ENCODE measurements at regions not wholly inside any gene's neighbourhood (a gene's known extent, or its start where the extent isn't known, plus 50 kb on each side); places are given as distances from the start of the nearest gene placed in this dataset.

DNA sequence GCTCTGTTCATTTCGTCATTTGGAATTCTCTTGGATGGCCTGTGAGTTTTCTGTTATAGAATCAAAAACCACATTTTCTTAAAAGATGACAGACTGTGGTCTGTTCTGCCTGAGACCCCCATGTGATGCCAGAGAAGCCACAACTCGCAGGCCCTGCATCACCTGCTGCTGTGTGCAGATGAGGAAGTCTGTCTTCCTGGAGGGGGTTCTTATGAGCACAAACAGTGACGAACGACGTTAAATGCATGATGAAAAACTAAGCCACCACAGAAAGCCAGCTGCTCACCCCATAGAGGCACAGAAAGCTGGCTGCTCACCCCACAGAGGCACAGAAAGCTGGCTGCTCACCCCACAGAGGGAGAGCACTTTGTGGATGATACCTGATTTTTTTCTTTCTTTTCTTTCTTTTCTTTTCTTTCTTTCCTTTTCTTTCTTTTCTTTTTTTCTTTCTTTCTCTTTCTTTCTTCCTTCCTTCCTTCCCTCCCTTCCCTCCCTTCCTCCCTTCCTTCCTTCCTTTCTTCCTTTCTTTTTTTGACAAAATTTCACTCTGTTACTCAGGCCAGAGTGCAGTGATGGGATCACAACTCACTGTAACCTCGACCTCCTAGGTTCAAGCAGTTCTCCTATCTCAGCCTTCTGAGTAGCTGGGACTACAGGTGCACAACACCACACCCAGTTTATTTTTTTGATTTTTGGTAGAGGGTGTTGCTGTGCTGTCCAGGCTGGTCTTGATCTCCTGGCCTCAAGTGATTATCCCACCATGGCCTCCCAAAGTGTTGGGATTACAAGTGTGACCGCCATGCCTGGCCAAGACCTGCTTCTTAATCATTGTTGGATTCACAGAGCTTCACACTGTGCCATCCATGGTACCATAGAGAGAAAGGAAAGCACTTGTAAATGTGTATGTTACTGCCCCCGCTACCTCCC, 1191.4 kb downstream of the UQCRFS1 start:
- no peak for DNase-seq

DNA sequence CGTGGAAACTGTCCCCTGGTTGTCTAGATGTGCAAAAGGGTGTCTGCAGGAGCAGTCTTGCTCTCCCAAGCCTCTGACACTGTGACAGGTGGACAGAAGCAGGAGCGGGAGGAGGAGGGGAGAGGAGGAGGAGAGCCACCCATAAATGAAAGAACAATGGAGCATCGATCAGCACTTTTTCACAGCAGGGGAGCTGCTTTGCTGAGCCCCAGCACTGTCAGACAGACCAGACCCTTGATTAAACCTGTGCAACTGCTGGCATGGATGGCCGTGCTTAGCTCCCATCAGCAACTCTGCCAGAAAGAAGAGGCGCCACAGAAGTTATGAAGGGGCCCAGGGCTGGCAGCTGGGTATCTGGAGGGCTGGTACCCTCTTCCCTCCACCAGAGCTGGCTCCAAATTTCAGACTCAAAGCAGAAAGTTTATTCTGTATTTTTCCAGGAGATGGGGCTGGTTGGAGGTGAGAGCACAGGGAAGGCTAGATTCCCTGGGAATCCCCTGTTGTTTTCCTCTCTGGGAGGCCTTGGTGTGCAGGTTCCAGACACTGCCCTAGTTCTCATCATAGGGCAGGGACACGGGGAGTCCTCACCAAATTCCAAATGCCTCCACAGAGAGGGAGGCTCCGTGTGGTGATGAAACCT, 1192.2 kb downstream of the UQCRFS1 start:
- DNase-seq, result no peak

DNA sequence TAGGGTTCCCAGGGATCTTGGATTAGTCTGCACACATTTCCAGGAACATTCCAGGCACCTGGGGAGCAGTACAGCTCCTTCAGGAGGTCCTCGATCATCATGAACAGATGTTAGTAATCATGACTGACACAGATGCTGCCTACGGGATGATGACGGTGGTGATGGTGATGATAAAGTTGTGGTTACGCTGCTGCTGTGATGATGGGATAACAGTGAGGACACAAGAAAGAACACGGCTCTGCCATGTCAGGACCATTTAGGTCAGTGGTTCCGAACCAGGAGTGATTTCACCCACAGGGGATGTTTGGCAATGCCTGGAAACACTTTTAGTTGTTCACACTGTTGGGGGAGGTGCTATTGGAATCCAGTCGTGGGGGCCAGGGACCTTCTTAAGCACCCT, 1193.0 kb downstream of the UQCRFS1 start:
- no peak for DNase-seq

DNA sequence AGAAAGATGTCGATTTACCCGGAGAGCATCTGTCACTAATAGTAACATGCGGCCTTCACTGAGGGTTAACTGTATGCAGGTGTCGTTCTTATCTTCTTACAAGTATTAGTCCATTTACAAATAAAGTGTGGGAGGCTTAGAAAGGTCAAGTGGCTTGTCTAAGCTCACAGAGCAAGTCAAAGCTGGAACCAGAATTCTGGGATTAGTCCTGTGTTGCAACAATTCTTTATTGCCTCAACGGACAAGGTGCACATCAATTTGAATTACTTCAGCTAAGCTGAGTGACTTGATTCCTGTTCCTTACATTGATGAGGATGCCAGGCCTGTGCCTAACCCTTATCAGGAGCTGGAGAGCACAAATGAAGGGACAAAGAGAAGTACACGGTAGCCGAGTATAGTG, 1193.6 kb downstream of the UQCRFS1 start:
- no peak for DNase-seq

DNA sequence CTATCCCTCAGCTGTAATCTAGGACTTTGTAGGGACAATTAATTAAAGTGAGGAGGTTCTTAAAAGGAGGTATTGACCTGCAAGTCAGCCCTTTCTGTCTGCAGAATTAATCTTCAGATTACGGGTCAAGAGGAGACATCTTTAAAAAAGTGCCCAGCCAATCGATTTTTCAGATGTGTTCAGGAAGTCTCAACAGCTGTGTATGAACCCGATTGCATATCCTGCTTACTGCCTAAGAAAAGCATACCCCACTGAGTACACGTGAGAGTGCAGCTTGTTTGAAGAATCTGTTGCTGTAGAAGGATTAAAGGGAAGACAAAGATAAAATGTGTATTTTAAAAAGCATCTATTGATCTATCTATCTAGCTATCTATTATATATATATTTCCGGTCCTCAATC, 1194.5 kb downstream of the UQCRFS1 start:
- DNase-seq, result no peak

DNA sequence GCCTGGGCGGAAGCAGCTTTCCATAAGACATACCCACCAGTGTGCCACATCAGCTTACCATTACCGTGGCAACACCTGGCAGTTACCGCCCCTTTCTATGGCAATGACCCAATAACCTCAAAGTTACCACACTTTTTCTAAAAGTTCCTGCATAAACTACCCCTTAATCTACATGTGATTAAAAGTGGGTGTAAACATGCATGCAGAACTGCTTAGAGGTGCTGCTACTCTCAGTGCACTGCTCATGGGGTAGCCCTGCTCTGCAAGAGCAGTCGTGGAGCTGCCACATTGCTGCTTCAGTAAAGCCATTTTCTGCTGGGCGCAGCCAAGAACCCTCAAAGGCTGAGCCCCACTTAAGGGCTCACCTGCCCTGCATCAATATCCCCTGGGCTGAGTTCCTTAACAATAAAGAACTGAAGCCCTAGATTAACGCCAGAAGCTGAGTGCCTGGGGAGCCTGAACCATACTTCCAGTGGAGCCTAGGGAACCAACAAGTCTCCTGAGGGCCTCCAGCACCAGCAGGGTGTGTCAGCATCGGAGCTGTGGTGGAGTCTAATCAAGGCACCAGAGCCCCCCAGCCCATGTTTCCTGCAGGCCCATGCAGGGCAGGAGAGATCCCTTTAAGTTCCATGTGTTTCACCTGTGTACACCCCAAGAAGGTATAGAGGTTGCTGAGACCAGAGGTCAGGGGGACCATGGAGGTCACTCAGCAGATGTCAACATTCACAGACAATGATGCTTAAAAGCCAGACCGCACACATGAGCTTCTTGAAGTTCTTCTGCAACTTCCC, 1198.1 kb downstream of the UQCRFS1 start:
- DNase-seq, result no peak

DNA sequence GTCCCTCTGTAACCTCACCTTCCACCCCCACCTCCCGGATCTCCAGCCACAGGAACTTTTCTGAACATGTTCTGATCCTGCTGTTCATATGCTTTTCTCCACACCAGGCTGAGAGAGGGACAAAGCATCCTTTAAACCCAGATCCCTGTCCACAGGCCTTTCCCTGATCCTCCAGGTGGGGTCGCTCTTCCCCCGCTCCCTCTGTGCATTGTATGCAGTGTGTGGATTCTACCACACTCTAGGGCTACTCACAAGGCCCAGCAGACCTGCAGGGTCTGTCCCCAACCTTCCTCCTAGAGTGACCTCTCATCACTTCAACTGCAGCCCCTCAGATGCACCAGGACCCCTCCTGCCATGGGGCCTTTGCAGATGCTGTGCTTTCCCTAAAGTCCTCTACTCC, 1200.6 kb downstream of the UQCRFS1 start:
- no peak for DNase-seq

DNA sequence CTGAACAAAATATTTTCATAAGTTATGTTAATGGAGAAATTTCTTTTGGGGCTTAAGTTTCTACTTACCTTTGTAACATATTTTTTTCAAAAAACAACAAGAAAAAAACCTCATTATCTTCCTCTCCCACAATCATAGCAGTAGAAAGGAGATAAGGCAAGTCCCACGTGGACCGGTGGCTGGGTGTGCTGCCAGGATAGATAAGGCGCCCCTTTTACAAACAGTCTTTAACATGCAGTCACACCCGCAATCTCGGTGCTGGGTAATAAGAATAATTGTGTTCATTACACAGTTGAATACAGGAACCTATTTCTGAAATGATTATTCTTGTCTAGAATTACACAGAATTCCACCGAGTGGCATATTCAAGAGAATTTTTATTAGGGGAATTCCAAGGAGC, 1202.3 kb downstream of the UQCRFS1 start:
- DNase-seq, result no peak

DNA sequence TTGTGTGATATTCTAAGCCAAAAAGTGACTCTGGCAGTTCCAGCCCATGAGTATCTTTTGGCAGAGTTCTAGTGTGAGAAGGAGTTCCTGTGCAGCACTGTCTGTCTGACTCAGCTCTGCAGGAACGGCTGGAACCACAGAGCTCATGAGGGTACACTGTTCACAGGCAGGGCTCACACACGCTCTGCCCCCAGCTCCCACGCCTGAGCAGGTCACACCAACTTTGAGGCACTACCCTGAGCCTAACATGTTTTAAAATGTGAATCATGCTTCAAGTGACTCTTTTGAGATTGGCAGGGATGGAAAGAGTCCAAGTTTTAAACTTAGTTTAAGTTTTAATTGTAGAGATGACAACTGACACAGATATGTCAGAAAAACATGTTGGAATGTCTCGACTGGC, 1203.3 kb downstream of the UQCRFS1 start:
- no peak for DNase-seq

DNA sequence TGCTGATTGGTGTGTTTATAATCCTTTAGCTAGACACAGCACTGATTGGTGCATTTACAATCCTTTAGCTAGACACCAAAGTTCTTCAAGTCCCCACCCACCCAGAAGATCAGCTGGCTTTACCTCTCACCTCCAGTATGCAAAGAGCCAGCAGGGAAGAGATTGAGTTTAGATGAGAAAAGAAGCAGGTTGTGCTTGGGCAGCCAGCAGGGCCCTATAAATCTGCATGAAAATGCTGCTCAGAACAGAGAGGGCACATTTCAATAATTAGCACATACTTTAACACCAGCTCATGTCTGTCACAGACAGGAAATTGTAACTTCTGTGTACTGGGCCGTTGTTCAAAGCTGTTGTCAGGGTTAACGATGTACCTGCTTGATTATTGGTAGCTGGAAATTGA, 1204.3 kb downstream of the UQCRFS1 start:
- no peak for DNase-seq

DNA sequence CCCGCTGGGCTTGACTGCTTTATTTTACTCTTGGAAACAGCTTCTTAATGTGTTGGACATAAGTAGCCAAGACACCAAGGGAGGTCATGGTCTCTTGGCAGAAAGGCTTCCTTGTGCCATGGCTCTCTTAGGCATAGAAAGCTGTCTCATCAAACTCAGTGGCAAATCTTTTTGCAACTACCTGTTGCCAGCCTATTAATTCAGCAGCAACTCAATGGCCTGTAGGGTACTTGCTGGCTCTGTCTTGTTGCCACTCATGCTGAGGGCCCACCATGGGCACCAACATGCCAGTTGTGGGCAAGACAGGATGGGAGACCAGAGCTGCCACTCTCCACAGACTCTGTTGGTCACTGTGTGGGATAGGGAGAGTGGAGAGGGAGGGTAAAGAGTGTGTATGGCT, 1209.4 kb downstream of the UQCRFS1 start:
- no peak for DNase-seq

DNA sequence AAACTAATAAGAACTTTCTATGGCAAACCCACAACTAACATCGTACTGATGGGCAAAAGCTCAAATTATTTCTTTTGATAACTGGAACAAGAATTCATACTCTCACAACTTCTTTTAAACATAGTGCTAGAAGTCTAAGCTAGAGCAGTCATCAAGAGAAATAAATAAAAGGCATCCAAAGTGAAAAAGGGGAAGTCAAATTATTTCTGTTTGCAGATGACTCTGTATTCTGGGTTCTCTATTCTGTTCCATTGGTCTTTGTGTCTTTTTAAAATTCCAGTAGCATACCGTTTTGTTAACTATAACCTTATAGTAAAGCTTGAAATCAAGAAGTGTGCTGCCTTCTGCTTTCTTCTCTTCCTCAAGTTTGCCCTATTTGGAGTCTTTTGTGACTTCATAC, 1215.9 kb downstream of the UQCRFS1 start:
- DNase-seq, result no peak

DNA sequence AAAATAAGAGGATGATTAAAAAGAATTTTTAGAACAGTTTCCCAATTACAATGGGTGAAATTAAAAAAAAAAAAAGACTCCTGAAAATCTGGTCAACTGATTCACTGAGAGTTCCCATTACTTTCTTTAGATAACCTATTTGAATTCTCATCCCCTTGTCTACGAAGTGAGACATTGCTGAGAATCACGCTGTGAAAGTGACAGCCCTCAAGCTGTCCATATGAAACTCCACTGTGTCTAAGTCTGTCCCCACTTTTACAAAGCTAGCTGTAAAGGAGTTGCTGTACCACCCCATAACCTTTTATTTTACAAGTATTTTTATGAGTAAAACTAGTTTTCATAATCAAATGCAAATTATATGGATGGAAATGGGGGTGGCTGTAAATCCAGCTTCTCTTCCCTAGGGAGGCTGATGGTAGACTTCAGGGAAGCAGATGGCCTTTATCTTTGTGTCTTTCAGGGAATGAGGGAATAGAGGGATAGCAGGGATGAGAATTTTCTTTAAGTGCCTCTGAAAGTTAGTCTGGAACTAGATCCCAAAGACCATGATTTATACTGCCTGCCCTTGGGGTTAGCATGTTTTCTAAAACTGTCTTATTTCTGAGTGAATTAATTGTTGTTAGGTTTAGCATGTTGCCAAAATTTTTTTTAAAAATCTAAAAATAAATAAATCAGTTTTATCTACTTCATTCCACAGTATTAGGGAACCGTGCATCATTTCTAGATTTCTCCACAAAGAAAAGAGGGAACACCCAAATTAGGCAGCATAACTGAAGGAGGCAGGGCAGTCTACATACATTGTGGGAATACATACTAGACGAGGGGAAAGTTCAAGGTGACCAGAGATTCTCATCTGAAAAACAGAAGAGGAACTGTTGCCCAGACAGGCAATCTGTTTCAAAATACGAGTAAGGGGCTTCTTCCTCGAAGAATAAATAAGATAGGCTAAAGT, 1219.1 kb downstream of the UQCRFS1 start:
- no peak for DNase-seq

DNA sequence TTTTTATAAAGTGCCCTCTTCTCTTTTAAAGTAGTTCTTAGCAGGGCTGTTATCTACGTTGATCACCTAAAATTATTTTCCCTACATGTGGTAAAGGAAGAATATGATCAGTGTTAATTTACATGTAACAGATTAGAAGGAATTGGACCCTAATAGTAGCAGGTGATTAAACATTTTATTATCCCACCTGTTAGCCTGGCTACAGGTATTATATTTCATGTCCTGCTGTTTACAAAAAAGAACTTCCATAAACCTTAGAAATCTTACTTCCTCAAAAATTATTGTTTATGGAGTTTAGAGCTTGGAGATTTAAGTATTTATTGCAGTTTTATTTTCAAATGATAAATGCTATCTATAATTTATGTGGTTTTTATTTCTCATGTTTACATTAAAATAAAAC, 1226.7 kb downstream of the UQCRFS1 start:
- no peak for DNase-seq

DNA sequence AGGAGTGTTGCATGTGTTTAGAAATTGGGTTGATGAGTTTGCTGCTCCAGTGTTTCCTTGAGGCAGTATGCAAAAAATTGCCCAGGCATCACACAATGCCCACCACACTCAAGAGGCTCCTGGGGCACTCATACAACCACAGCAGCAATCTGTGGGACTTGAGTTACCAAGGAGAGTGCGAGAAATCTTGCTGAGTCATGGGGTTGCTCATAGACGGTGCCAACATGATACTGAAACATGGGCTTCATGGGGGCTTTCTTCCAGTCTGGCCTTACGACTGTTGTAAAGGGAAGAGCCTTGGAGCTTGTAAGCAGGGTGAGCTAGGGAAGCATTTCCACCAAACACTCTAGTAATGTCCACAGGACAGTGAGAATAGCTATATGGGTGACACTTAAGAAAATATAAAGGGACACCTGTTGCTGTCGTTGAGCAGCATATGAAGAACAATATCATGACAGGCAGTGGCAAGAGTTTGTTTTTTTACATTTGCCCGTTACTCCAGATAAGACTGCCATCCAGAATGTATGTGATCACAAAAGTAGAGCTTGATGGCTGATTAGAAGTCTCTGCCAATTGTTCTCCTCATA, 1237.4 kb downstream of the UQCRFS1 start:
- no peak for DNase-seq

DNA sequence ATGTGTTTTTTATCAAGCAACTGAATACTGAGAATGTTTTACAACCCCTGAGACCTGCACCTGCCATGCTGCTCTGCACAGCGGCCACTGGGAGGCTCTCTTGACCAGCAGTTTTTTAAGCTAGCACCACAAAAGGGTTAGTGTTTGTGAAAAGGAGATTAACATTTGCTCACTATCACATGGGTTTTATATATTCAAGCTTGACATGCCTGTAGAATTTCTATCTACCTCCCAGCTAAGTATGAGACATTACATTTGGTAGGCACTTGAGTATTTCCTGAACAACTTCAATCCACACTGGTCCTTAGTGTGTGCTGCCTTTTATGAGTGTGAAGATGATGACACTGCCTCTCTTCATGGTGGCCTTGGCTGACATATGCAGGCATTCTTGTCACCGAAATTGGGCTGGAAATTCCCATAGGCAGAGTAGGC, 1238.9 kb downstream of the UQCRFS1 start:
- no peak for DNase-seq

DNA sequence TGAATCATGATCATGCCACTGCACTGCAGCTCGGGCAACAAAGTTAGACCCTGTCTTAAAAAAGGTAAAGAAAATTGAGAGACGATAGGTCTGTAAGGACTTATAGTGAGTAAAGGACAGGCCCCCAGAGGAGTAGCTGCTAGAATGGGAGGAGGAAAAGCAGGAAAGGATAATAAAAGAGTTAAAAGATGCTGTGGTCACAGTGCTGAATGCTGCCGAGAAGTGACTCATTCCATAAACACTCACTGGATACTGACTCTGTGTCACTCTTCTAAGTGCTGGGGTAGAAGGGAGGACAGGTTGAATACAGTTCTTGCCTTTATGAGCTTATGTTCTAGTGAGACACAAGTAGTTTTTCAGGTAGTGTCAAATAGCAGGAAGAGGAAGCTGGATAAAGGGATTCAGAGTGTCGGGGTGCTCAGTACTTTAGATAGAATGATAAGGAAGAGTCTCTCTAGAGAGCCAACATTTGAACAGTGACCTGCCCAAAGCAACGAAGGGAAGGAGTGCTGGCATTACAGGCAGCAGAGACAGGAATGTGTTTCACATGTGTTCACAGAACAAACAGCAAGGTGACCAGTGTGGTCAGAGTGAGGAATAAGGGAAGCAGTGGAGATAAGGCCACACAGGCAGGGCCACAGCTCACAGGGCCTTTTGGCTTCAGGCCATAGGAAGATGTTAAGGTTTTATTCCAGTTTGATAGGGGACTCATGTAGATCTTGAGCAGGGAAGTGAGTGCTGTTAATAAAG, 1240.5 kb downstream of the UQCRFS1 start:
- DNase-seq, result no peak

DNA sequence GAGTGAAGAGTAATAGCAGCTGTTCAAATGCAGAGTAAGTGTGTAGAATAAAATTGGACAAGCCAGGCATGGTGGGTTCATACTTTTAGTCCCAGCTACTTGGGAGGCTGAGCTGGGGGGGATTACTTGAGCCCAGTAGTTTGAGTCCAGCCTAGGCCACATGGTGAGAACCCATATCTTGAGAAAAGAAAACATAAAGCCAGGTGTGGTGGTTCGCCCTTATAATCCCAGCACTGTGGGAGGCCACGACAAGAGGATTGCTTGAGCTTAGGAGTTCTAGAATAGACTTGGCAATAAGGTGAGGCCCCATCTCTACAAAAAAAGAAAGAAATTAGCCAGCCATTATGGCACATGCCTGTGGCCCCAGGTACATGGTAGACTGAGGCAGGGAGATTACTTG, 1241.1 kb downstream of the UQCRFS1 start:
- no peak for DNase-seq

DNA sequence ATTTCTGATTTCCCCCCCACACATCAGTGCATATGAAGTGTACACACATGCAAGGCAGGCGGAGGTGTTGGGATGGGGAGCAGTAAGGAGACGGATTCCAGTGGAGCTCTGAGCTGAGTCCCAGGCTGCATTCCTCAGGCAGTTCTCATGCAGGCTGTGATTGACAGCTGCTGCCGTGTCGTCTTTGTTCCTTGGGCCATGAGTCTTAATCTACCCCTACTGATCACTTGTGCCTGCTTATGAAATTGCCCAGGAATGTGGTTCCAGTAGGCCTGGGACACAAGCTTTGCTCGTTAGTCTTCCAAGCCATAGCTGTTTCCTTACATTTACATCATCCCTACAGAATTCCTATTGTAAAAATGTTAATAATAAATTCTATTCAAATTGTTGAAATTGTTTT, 1241.9 kb downstream of the UQCRFS1 start:
- DNase-seq, result no peak

DNA sequence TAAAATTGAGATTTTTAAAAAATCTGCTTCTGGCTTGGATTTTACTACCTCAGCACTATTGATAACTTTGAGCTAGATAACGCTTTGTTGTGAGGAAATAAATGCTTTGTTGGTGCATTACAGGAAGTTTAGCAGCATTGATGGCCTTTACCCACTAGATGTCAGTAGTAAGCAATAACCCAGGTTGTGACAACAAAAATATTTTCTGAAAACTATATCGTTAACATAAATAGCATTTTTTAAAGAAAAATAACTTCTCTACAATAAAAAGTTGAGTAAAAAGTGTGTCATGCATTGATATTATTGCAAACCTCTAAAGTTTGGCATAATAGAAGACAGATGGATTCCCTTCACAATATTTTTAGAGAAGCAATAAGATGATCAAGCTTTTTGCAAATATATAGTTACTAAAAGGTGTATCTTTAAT, 1246.5 kb downstream of the UQCRFS1 start:
- no peak for DNase-seq

DNA sequence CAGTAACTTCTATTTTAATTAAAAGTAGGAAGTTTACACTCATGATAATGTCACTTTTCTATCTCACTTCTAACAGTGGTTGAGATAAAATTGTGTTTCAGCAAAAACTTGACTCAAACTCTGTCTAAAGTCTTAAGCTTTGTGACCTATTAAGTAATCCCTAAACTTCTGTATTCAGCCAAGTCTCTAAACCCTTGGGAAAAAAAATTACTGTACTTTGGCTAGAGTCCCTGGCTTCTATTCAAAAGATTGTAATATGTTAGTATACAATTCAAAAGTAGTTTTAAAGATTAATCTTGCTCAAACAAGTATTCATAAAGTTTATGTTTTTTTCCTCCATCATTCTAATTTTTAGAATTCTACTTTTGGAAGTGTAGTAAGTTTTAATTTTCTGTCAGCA, 1248.8 kb downstream of the UQCRFS1 start:
- no peak for DNase-seq
